OCI-LY1 (cell line): ENCODE measurements at regions not wholly inside any gene's neighbourhood (a gene's known extent, or its start where the extent isn't known, plus 50 kb on each side); places are given as distances from the start of the nearest gene placed in this dataset.

Source experiments
- EZH2 ChIP-seq: fragments of 200-600 bp; sonication (generic), shearing (Covaris generic); IDR thresholded peaks from 2 replicates; pipeline ENCODE4 v1.8.0; 2017; ENCODE audit warnings: borderline replicate concordance, mixed run types, mild to moderate bottlenecking, antibody characterized with exemption, low read length, moderate library complexity, mixed read lengths
- TF ChIP-seq, protein P1 (sequence below): fragments of 200-600 bp; sonication (generic), shearing (Covaris generic); IDR thresholded peaks from 2 replicates; pipeline ENCODE4 v1.5.1; 2017; ENCODE audit warnings: mild to moderate bottlenecking, antibody characterized with exemption, low read length, moderate library complexity, mixed read lengths

DNA sequence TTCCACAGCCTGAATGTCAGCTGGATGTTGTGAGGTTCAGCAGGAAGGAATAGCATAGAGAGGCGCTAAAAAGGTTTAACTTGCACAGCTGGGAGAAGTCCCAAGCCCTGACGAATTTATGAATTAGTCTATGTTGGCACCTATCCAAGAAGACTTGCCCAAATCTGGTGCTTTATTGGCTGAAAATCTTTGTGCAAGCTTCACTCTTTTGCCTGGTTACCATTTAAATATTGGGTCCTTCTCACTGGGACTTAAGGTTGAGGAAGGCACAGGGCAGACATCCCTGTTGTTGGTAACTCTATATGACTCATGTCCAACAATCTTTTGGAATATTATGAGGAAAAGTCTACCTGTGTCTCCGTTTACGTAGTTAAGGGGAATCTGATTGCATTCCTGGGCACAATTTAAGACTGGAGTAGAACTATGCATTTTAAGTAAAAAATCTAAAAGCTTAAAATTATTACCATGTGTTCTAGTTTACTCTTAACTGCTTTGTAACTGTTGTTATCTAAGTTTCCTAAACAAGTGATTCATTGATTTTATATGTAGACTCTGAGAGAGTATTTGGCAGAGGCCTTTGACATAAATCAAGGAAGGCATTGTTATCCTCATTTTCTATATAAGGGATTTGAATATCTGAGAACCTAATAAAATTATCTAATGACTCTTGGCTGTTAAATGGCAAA is 181.7 kb upstream of the DPYD start:
- TF ChIP-seq, protein P1, sequence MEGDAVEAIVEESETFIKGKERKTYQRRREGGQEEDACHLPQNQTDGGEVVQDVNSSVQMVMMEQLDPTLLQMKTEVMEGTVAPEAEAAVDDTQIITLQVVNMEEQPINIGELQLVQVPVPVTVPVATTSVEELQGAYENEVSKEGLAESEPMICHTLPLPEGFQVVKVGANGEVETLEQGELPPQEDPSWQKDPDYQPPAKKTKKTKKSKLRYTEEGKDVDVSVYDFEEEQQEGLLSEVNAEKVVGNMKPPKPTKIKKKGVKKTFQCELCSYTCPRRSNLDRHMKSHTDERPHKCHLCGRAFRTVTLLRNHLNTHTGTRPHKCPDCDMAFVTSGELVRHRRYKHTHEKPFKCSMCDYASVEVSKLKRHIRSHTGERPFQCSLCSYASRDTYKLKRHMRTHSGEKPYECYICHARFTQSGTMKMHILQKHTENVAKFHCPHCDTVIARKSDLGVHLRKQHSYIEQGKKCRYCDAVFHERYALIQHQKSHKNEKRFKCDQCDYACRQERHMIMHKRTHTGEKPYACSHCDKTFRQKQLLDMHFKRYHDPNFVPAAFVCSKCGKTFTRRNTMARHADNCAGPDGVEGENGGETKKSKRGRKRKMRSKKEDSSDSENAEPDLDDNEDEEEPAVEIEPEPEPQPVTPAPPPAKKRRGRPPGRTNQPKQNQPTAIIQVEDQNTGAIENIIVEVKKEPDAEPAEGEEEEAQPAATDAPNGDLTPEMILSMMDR = no peak
- no peak for TF ChIP-seq EZH2
